ENCODE measurements at regions not wholly inside any gene's neighbourhood (a gene's known extent, or its start where the extent isn't known, plus 50 kb on each side); places are given as distances from the start of the nearest gene placed in this dataset.

DNA sequence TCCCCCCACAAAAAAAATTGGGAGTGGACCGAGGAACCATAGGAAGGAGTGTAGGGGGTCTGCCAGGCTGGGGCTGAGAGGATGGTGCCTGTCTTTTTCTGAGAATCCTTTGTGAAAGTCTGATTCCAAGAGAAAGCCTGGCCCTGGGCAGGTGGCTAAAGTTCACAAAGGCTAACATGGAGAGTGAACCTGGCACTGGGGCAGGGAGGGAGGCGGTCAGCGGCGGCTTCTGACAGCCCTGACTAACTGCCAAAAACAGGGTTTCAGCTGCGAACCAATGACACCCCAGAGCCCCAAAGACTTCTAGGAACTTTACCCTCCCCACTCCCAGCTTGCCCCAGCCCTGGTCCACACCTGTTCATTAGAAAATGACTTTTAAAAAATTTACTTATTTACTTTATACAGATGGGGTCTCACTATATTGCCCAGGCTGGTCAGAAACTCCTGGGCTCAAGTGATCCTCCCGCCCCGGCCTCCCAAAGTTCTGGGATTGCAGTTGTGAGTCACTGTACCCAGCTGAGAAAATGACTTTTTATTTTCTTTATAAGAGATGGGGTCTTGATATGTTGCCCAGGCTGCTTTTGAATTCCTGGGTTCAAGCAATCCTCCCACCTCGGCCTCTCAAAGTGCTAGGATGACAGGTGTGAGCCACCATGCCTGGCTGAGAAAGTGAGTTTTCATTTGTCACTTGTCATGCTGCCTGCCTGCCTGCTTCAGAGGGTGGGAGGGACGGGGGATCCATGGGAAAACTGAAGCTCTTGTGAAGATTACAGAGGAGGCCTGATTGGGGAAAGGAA is 61.0 kb upstream of the DUSP5 start:
- no peak for DNase-seq (ENCODE audit: low spot score)

DNA sequence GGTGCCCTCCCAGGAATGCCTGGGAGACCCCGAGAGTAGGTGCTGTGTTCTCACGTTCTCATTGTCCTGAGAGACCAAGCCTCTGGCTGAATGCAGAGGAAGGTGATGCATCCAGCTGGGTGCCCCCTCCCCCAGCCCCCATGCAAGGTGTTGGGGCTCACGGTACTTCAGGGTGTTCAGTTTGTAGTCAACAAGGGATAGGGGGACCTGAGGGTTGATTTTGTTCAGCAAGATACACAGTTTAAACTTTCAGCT is 60.4 kb upstream of the DUSP5 start:
- DNase-seq (ENCODE audit: low spot score), result no peak

DNA sequence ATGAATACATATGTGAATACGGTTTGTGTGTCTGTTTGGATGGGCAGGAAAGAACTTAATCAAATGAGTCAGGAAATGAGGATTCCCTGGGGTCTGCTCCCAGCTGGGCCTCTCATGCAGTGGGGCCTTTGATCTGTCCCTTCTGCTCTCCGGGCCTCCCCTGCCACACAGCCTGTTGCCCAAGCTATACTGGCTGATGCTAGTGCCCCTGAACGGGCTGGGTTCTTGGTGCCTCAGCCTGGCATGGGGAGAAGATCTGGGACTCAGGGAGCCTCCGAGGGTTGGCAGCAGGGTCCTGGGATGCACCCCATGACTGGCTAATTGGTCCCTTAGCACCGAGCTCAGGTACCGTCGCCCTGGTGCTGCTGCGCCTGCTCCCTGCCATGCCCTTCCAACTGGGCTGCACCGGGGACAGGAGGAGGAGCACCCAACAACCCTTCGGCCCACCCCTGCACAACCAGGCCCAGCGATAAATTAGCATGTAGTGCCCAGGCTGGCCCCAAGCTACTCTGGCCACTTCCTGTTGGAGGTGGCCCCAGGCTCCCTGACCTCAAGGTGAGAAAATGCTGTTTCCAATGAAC is 59.9 kb upstream of the DUSP5 start:
- DNase-seq (ENCODE audit: low spot score), result no peak

DNA sequence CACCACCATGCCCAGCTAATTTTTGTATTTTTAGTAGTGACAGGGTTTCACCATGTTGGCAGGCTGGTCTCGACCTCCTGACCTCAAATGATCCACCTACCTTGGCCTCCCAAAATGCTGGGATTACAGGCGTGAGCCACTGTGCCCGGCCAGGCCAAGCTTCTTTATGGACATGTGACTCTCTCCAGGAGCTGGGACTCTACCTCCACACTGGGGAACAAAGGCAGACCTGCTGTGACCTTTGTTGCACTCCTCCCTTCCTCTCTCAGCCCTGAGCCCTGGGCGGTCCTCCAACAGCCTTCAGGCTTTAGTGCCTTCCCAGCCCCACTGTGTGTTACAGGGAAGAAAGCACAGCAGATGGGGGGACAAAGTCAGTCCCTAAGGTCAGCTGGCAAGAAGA is 55.0 kb upstream of the DUSP5 start:
- DNase-seq (ENCODE audit: low spot score), result no peak

DNA sequence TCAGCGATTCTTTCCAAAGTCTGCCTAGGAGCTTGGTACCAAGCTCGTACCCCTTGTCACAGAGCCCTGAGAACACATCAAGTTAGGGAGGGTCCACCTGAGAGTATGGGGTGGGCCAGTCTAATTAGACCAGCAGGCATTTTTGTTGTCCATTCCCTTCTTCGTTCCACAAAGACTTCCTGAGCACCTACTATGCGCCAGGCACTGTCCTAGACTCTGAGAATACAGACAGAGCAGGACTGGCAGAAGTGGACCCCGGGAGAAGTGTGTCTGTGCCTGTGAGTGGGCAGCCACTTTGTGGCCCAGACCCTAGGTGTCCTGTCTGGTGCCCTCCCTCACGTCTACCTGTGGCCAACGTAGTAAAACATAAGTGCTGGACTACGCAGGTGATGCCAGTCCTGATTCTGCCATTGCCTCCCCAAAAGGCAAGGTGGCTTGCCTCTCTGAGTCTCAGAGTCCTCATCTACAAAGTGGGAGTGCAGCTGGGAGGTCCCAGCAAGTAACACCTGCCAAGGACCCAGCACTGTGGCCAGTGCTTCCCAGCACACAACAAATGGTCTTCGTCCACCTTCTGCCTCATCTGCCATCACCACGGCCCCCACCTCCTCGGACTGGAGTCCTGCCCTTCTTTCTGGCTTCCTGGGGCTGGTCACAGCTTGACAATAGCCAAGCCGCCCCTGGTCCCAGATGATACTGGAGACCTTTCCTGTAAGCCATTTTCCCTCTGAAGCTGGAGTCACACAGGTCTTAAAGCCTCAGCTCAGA is 54.3 kb upstream of the DUSP5 start:
- DNase-seq (ENCODE audit: low spot score), result no peak

DNA sequence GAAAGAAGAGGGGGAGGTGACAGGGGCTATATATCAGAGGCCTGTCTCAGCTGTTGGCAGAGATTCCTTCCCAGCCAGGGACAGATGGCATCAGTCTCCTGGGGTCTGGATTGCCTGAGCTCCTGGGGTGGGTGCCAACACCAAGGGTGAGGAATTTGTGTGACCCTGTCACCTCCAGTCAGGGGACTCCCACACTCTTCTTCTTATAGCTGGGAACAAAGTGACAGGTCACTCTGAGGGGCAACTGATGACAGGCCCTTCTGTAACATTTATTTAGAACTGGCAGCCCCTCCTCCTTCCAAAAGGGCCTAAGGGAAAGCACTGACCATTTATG is 53.7 kb upstream of the DUSP5 start:
- DNase-seq (ENCODE audit: low spot score), result no peak

DNA sequence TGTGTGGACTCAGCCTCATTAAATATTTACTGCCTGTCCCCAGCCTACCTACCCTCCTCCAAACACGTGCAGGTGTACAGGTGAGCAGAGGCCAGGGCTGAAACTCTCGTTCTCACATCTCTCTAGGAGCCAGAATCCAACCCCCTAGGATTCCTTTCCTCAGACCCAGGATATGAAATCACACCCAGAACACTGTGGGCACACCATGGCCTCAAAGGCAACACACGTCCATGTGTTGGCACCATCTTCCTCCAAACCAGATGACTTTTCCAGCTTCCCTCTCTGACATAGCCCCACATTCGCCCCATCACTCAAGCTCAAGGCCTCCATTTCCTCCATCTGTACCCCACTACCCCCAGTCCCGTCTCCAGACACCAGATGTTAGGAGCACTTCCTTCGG is 51.8 kb upstream of the DUSP5 start:
- DNase-seq (ENCODE audit: low spot score), result no peak

DNA sequence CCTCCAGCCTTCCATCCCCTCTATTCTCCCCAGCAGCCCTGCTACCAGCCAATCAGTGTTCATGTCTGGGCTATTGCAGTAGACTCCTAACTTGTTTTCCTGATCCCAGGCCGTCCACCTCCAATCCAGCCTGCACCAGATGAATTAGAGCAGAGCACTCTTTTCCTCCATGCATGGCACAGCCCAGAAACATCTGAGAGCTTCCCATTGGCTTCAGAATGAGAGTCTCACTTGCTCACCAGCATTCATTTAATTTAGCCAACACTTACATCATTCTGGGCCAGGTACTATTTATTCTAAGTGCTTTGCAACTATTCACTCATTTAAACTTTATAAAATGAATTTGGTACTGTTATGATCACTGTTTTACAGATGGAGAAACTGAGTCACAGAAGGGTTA is 51.4 kb upstream of the DUSP5 start:
- no peak for DNase-seq (ENCODE audit: low spot score)

DNA sequence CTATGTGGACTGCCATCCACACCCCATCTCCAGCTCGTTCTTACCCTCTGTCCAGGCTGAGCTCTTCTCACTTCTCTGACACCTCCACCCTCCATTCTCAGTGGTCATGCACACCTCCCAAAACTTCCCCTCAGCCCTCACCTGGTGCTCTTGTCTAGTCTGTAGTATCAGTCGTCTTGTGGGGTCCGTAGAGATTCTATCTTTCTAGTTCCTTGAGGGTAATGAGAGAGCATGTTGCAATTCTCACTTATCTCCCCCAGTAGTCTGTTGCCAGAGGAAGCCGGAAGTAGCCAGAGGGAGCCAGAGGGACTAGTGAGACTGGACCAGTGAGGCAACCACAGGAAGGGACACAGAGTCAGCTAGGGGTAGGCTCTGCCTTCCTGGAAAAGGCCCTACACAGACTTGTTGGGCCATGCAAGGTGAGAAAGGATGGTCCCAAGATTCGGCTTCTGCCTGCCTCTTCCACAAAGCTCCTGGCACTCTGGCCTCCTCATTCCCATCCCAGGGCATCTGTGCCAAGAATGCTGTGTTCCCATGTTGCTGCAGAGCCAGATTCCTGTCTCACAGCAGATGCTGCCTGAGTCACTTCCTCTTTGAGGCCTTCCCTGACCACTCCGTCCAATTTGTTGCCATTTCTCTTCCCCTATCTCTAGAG is 50.6 kb upstream of the DUSP5 start:
- no peak for DNase-seq (ENCODE audit: low spot score)

DNA sequence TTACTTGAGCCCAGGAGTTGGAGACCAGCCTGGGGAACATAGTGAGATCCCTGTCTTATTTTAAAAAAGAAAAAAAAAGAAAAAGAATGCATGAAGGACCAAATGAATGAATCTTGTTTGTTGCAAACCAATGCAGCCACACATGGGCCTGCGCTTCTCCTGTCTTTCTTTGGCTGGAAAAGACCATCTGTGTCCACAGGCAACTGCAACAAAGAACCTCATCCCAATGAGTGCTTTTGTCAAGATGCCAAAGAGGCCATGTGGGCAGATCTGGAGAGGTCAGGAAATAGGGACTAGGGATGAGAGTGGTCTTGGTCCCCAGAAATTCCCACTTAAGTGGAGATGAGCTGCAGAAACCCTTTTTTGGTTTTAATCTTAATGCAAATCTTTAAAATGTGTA is 49.8 kb upstream of the DUSP5 start:
- DNase-seq (ENCODE audit: low spot score), result no peak

All from COLO829 (cell line).